ENCODE measurements at regions not wholly inside any gene's neighbourhood (a gene's known extent, or its start where the extent isn't known, plus 50 kb on each side); places are given as distances from the start of the nearest gene placed in this dataset.
"Not testable (repeated sequence)": the region's sequence is repeated elsewhere in the genome, so short reads cannot be mapped to it uniquely, and the experiment has no call there.

GRCh38 chr14:105672450-105673200, 146.2 kb downstream of the TMEM121 start:
- BruUV-seq (replicated peaks); POLR2A ChIA-PET (ENCODE audit: low non-redundant PET); H3K27ac ChIP-seq (ENCODE audit: low read depth, low read length, poor library complexity, severe bottlenecking); H3K4me1 ChIP-seq (ENCODE audit: insufficient read depth, low read length, poor library complexity, severe bottlenecking); H3K27me3 ChIP-seq (replicated peaks; ENCODE audit: insufficient read depth, low read depth, low read length, poor library complexity); DNase-seq (ENCODE audit: low spot score); CTCF ChIA-PET; H3K36me3 ChIP-seq (ENCODE audit: insufficient read depth, low read length, poor library complexity, severe bottlenecking); H3K9me3 ChIP-seq (ENCODE audit: low read depth, low read length, poor library complexity, severe bottlenecking); intact Hi-C loops (cut with micrococcal nuclease; ENCODE audit: unreplicated experiment); H3K4me3 ChIP-seq (ENCODE audit: low read depth, low read length, poor library complexity, severe bottlenecking): not testable (repeated sequence)

GRCh38 chr14:105675433-105675832, 149.1 kb downstream of the TMEM121 start:
- POLR2A ChIA-PET (ENCODE audit: low non-redundant PET); BruUV-seq (replicated peaks); CTCF ChIA-PET: not testable (repeated sequence)

GRCh38 chr14:105675905-105676670, 149.7 kb downstream of the TMEM121 start:
- intact Hi-C loops (cut with micrococcal nuclease; ENCODE audit: unreplicated experiment): not testable (repeated sequence)

More at GRCh38 chr14:105675433-105675832, 149.1 kb downstream of the TMEM121 start:
- intact Hi-C loops (cut with micrococcal nuclease; ENCODE audit: unreplicated experiment); H3K36me3 ChIP-seq (ENCODE audit: insufficient read depth, low read length, poor library complexity, severe bottlenecking); H3K27me3 ChIP-seq (replicated peaks; ENCODE audit: insufficient read depth, low read depth, low read length, poor library complexity); H3K4me3 ChIP-seq (ENCODE audit: low read depth, low read length, poor library complexity, severe bottlenecking); H3K27ac ChIP-seq (ENCODE audit: low read depth, low read length, poor library complexity, severe bottlenecking); H3K4me1 ChIP-seq (ENCODE audit: insufficient read depth, low read length, poor library complexity, severe bottlenecking); H3K9me3 ChIP-seq (ENCODE audit: low read depth, low read length, poor library complexity, severe bottlenecking); DNase-seq (ENCODE audit: low spot score): not testable (repeated sequence)

GRCh38 chr14:105678057-105678456, 151.7 kb downstream of the TMEM121 start:
- H3K9me3 ChIP-seq (ENCODE audit: low read depth, low read length, poor library complexity, severe bottlenecking); BruUV-seq (replicated peaks); CTCF ChIA-PET; H3K36me3 ChIP-seq (ENCODE audit: insufficient read depth, low read length, poor library complexity, severe bottlenecking); H3K27ac ChIP-seq (ENCODE audit: low read depth, low read length, poor library complexity, severe bottlenecking); DNase-seq (ENCODE audit: low spot score); intact Hi-C loops (cut with micrococcal nuclease; ENCODE audit: unreplicated experiment); H3K27me3 ChIP-seq (replicated peaks; ENCODE audit: insufficient read depth, low read depth, low read length, poor library complexity); POLR2A ChIA-PET (ENCODE audit: low non-redundant PET); H3K4me3 ChIP-seq (ENCODE audit: low read depth, low read length, poor library complexity, severe bottlenecking); H3K4me1 ChIP-seq (ENCODE audit: insufficient read depth, low read length, poor library complexity, severe bottlenecking): not testable (repeated sequence)

More at GRCh38 chr14:105675905-105676670, 149.7 kb downstream of the TMEM121 start:
- CTCF ChIA-PET; BruUV-seq (replicated peaks); H3K27ac ChIP-seq (ENCODE audit: low read depth, low read length, poor library complexity, severe bottlenecking); H3K4me1 ChIP-seq (ENCODE audit: insufficient read depth, low read length, poor library complexity, severe bottlenecking); H3K27me3 ChIP-seq (replicated peaks; ENCODE audit: insufficient read depth, low read depth, low read length, poor library complexity); DNase-seq (ENCODE audit: low spot score); H3K36me3 ChIP-seq (ENCODE audit: insufficient read depth, low read length, poor library complexity, severe bottlenecking); H3K9me3 ChIP-seq (ENCODE audit: low read depth, low read length, poor library complexity, severe bottlenecking); POLR2A ChIA-PET (ENCODE audit: low non-redundant PET); H3K4me3 ChIP-seq (ENCODE audit: low read depth, low read length, poor library complexity, severe bottlenecking): not testable (repeated sequence)

GRCh38 chr14:105678996-105679958, 152.9 kb downstream of the TMEM121 start:
- H3K4me1 ChIP-seq (ENCODE audit: insufficient read depth, low read length, poor library complexity, severe bottlenecking); CTCF ChIA-PET; POLR2A ChIA-PET (ENCODE audit: low non-redundant PET); H3K9me3 ChIP-seq (ENCODE audit: low read depth, low read length, poor library complexity, severe bottlenecking); intact Hi-C loops (cut with micrococcal nuclease; ENCODE audit: unreplicated experiment); H3K27ac ChIP-seq (ENCODE audit: low read depth, low read length, poor library complexity, severe bottlenecking); DNase-seq (ENCODE audit: low spot score); H3K36me3 ChIP-seq (ENCODE audit: insufficient read depth, low read length, poor library complexity, severe bottlenecking); H3K27me3 ChIP-seq (replicated peaks; ENCODE audit: insufficient read depth, low read depth, low read length, poor library complexity); H3K4me3 ChIP-seq (ENCODE audit: low read depth, low read length, poor library complexity, severe bottlenecking); BruUV-seq (replicated peaks): not testable (repeated sequence)

- H3K4me3 ChIP-seq (ENCODE audit: low read depth, low read length, poor library complexity, severe bottlenecking); H3K36me3 ChIP-seq (ENCODE audit: insufficient read depth, low read length, poor library complexity, severe bottlenecking); CTCF ChIA-PET; POLR2A ChIA-PET (ENCODE audit: low non-redundant PET); intact Hi-C loops (cut with micrococcal nuclease; ENCODE audit: unreplicated experiment); BruUV-seq (replicated peaks); H3K4me1 ChIP-seq (ENCODE audit: insufficient read depth, low read length, poor library complexity, severe bottlenecking); H3K9me3 ChIP-seq (ENCODE audit: low read depth, low read length, poor library complexity, severe bottlenecking); H3K27ac ChIP-seq (ENCODE audit: low read depth, low read length, poor library complexity, severe bottlenecking); DNase-seq (ENCODE audit: low spot score); H3K27me3 ChIP-seq (replicated peaks; ENCODE audit: insufficient read depth, low read depth, low read length, poor library complexity): not testable (repeated sequence)
Measured at GRCh38 chr14:105679959-105680735, 153.8 kb downstream of the TMEM121 start.

- H3K4me3 ChIP-seq (ENCODE audit: low read depth, low read length, poor library complexity, severe bottlenecking); H3K9me3 ChIP-seq (ENCODE audit: low read depth, low read length, poor library complexity, severe bottlenecking); H3K27ac ChIP-seq (ENCODE audit: low read depth, low read length, poor library complexity, severe bottlenecking); CTCF ChIA-PET; H3K4me1 ChIP-seq (ENCODE audit: insufficient read depth, low read length, poor library complexity, severe bottlenecking); DNase-seq (ENCODE audit: low spot score); BruUV-seq (replicated peaks); POLR2A ChIA-PET (ENCODE audit: low non-redundant PET); H3K36me3 ChIP-seq (ENCODE audit: insufficient read depth, low read length, poor library complexity, severe bottlenecking); H3K27me3 ChIP-seq (replicated peaks; ENCODE audit: insufficient read depth, low read depth, low read length, poor library complexity); intact Hi-C loops (cut with micrococcal nuclease; ENCODE audit: unreplicated experiment): not testable (repeated sequence)
Measured at GRCh38 chr14:105680736-105681098, 154.3 kb downstream of the TMEM121 start.
